Mesodermal cell (in vitro differentiated cells): ENCODE measurements at regions not wholly inside any gene's neighbourhood (a gene's known extent, or its start where the extent isn't known, plus 50 kb on each side); places are given as distances from the start of the nearest gene placed in this dataset.

ENCODE experiments used
- H3K27ac ChIP-seq: 2 replicates; pipeline ENCODE4 v1.7.0; 2013; ENCODE audit warnings: mild to moderate bottlenecking, low read depth, low read length, moderate library complexity; ENCODE audit not compliant: severe bottlenecking
- H3K36me3 ChIP-seq: 2 replicates; pipeline ENCODE4 v1.7.1; 2013; ENCODE audit warnings: mild to moderate bottlenecking, low read length, moderate library complexity; ENCODE audit not compliant: control insufficient read depth, insufficient read depth
- H3K4me1 ChIP-seq: one replicate; pipeline ENCODE4 v1.7.1; 2013; ENCODE audit warnings: mild to moderate bottlenecking, low read length; ENCODE audit not compliant: insufficient read depth, control insufficient read depth, poor library complexity, severe bottlenecking
- H3K4me3 ChIP-seq: 2 replicates; pipeline ENCODE4 v1.7.0; 2013; ENCODE audit warnings: low read length, control low read depth, mild to moderate bottlenecking; ENCODE audit not compliant: insufficient read depth, poor library complexity, severe bottlenecking; ENCODE audit errors: extremely low read depth
- H3K9me3 ChIP-seq: 2 replicates; pipeline ENCODE4 v1.7.1; 2013; ENCODE audit warnings: mild to moderate bottlenecking, low read length, moderate library complexity; ENCODE audit not compliant: control insufficient read depth
- WGBS, 2 experiments: methylation state at CpG; one replicate each; pipeline ENCODE4 v1.1.5; 2013; ENCODE audit warnings: missing lambda C conversion rate in 2 of 2; ENCODE audit not compliant: insufficient coverage in 2 of 2; 5-methylcytosine and 5-hydroxymethylcytosine counted together

GRCh38 chr16:51085271-51085670 is 65.8 kb downstream of the SALL1 start:
- Histone ChIP-seq H3K36me3 (no peaks in the 10 kb centered on the region), H3K4me3 (no peak overlapping the region), H3K9me3 (no peaks in the 10 kb centered on the region), H3K27ac (no peak overlapping the region), H3K4me1 (no peaks in the 10 kb centered on the region)
- WGBS, 2 experiments: 70 to 100% methylated on average over 1 of the region's 4 CpGs

- Histone ChIP-seq H3K4me1 (no peaks in the 10 kb centered on the region), H3K36me3 (no peaks in the 10 kb centered on the region), H3K27ac (no peak overlapping the region), H3K4me3 (no peak overlapping the region), H3K9me3 (no peaks in the 10 kb centered on the region)
- 70 to 88% methylated on average over 1 of the region's 3 CpGs for WGBS, 2 experiments
Observed at GRCh38 chr16:51084074-51084928, 66.8 kb downstream of the SALL1 start.

GRCh38 chr16:51072591-51072990 is 78.5 kb downstream of the SALL1 start:
- Histone ChIP-seq H3K4me1 (peaks cover 4% of the 10 kb centered on the region), H3K36me3 (no peaks in the 10 kb centered on the region), H3K4me3 (no peak overlapping the region), H3K27ac (no peak overlapping the region), H3K9me3 (no peaks in the 10 kb centered on the region)
- 78 to 80% methylated on average over 1 to 3 of the region's 4 CpGs for WGBS, 2 experiments

- 85 to 92% methylated on average over 7 to 9 of the region's 9 CpGs for WGBS, 2 experiments
- Histone ChIP-seq H3K4me1 (peaks cover 4% of the 10 kb centered on the region), H3K27ac (no peak overlapping the region), H3K4me3 (no peak overlapping the region), H3K36me3 (no peaks in the 10 kb centered on the region), H3K9me3 (no peaks in the 10 kb centered on the region)
Observed at GRCh38 chr16:51071326-51071725, 79.7 kb downstream of the SALL1 start.

GRCh38 chr16:51067352-51067751 is 83.7 kb downstream of the SALL1 start:
- Histone ChIP-seq H3K27ac (no peak overlapping the region), H3K9me3 (no peaks in the 10 kb centered on the region), H3K4me3 (no peak overlapping the region), H3K4me1 (peaks cover 4% of the 10 kb centered on the region), H3K36me3 (no peaks in the 10 kb centered on the region)
- 89 to 90% methylated on average over 1 to 5 of the region's 7 CpGs for WGBS, 2 experiments

- Histone ChIP-seq H3K4me1 (no peaks in the 10 kb centered on the region), H3K36me3 (no peaks in the 10 kb centered on the region), H3K9me3 (no peaks in the 10 kb centered on the region), H3K4me3 (no peak overlapping the region), H3K27ac (no peak overlapping the region)
- 82 to 85% methylated on average over 2 to 5 of the region's 5 CpGs for WGBS, 2 experiments
Observed at GRCh38 chr16:51062039-51062438, 89.0 kb downstream of the SALL1 start.

- Histone ChIP-seq H3K9me3 (no peaks in the 10 kb centered on the region), H3K27ac (no peak overlapping the region), H3K4me1 (no peaks in the 10 kb centered on the region), H3K36me3 (no peaks in the 10 kb centered on the region), H3K4me3 (no peak overlapping the region)
- no CpG with 5 or more reads among the region's 2 CpGs for WGBS, 2 experiments
Observed at GRCh38 chr16:51061328-51061727, 89.7 kb downstream of the SALL1 start.

GRCh38 chr16:51057969-51058337 is 93.1 kb downstream of the SALL1 start:
- H3K36me3 ChIP-seq: no peaks in the 10 kb centered on the region
- H3K4me3 ChIP-seq: no peak overlapping the region
- WGBS, 2 experiments: no CpG with 5 or more reads among the region's 2 CpGs
- H3K27ac ChIP-seq: no peak overlapping the region
- peaks cover 3% of the 10 kb centered on the region for H3K4me1 ChIP-seq
- H3K9me3 ChIP-seq: no peaks in the 10 kb centered on the region

GRCh38 chr16:51057102-51057793 is 93.8 kb downstream of the SALL1 start:
- Histone ChIP-seq H3K9me3 (no peaks in the 10 kb centered on the region), H3K4me1 (peaks cover 3% of the 10 kb centered on the region), H3K27ac (no peak overlapping the region), H3K4me3 (no peak overlapping the region), H3K36me3 (no peaks in the 10 kb centered on the region)
- WGBS, 2 experiments: 83 to 88% methylated on average over 3 to 5 of the region's 8 CpGs

- no peaks in the 10 kb centered on the region for H3K9me3 ChIP-seq
Observed at GRCh38 chr16:51056331-51056730, 94.7 kb downstream of the SALL1 start.

GRCh38 chr16:51055434-51055833 is 95.6 kb downstream of the SALL1 start:
- Histone ChIP-seq H3K9me3 (no peaks in the 10 kb centered on the region), H3K4me1 (peaks cover 3% of the 10 kb centered on the region), H3K36me3 (no peaks in the 10 kb centered on the region), H3K4me3 (no peak overlapping the region), H3K27ac (no peak overlapping the region)
- 93 to 97% methylated on average over 3 to 7 of the region's 9 CpGs for WGBS, 2 experiments

More at GRCh38 chr16:51056331-51056730, 94.7 kb downstream of the SALL1 start:
- Histone ChIP-seq H3K36me3 (no peaks in the 10 kb centered on the region), H3K27ac (no peak overlapping the region), H3K4me1 (peaks cover 3% of the 10 kb centered on the region), H3K4me3 (no peak overlapping the region)
- WGBS, 2 experiments: 90 to 92% methylated on average over 2 of the region's 2 CpGs
